ENCODE measurements at regions not wholly inside any gene's neighbourhood (a gene's known extent, or its start where the extent isn't known, plus 50 kb on each side); places are given as distances from the start of the nearest gene placed in this dataset.
"Not testable (repeated sequence)": the region's sequence is repeated elsewhere in the genome, so short reads cannot be mapped to it uniquely, and the experiment has no call there.

GRCh38 chr10:108034829-108035228, 870.3 kb upstream of the SORCS1 start:
- no peak for DNase-seq

GRCh38 chr10:108033518-108033917, 869.0 kb upstream of the SORCS1 start:
- DNase-seq, result not testable (repeated sequence)

GRCh38 chr10:108031505-108031904, 867.0 kb upstream of the SORCS1 start:
- no peak for DNase-seq

GRCh38 chr10:108014902-108015177, 850.3 kb upstream of the SORCS1 start:
- DNase-seq, result no peak

- DNase-seq, result no peak
Measured at GRCh38 chr10:108014145-108014901, 849.8 kb upstream of the SORCS1 start.

GRCh38 chr10:108005627-108006026, 841.1 kb upstream of the SORCS1 start:
- no peak for DNase-seq

- no peak for DNase-seq
Measured at GRCh38 chr10:108003576-108003975, 839.1 kb upstream of the SORCS1 start.

GRCh38 chr10:108003061-108003460, 838.6 kb upstream of the SORCS1 start:
- no peak for DNase-seq

- DNase-seq, result no peak
Measured at GRCh38 chr10:108000365-108000764, 835.9 kb upstream of the SORCS1 start.

- no peak for DNase-seq
Measured at GRCh38 chr10:107994621-107995270, 830.2 kb upstream of the SORCS1 start.

GRCh38 chr10:107986571-107986970, 822.1 kb upstream of the SORCS1 start:
- DNase-seq, result no peak

- DNase-seq, result no peak
Measured at GRCh38 chr10:107984581-107984980, 820.1 kb upstream of the SORCS1 start.

GRCh38 chr10:107984149-107984548, 819.6 kb upstream of the SORCS1 start:
- DNase-seq, result no peak

GRCh38 chr10:107978455-107978854, 813.9 kb upstream of the SORCS1 start:
- DNase-seq, result no peak

GRCh38 chr10:107971973-107972372, 807.5 kb upstream of the SORCS1 start:
- DNase-seq, result no peak

- DNase-seq, result no peak
Measured at GRCh38 chr10:107971411-107971810, 806.9 kb upstream of the SORCS1 start.

- DNase-seq, result no peak
Measured at GRCh38 chr10:107970512-107970911, 806.0 kb upstream of the SORCS1 start.

GRCh38 chr10:107969936-107970335, 805.4 kb upstream of the SORCS1 start:
- no peak for DNase-seq

GRCh38 chr10:107966826-107967225, 802.3 kb upstream of the SORCS1 start:
- no peak for DNase-seq

GRCh38 chr10:107952649-107953556, 788.4 kb upstream of the SORCS1 start:
- DNase-seq, result no peak

- DNase-seq, result not testable (repeated sequence)
Measured at GRCh38 chr10:107950411-107951062, 786.0 kb upstream of the SORCS1 start.

GRCh38 chr10:107942826-107943225, 778.3 kb upstream of the SORCS1 start:
- no peak for DNase-seq

GRCh38 chr10:107933076-107933475, 768.6 kb upstream of the SORCS1 start:
- DNase-seq, result no peak

Measured in NCI-H446 treated with DMSO at 0.1 percent for 48 hours (cell line).